Superior temporal gyrus (tissue), 1 donor: ENCODE measurements at regions not wholly inside any gene's neighbourhood (a gene's known extent, or its start where the extent isn't known, plus 50 kb on each side); places are given as distances from the start of the nearest gene placed in this dataset.
"Not testable (repeated sequence)": the region's sequence is repeated elsewhere in the genome, so short reads cannot be mapped to it uniquely, and the experiment has no call there.

Experiments used
- DNase-seq: peaks from one replicate; pipeline ENCODE4 v3.0.0-alpha.2; 2016; ENCODE audit errors: extremely low spot score

- no peak for DNase-seq
These were observed 1639.1 kb downstream of the SUCLG1 start for GRCh38 chr2:82819951-82820350.

GRCh38 chr2:82814146-82814545 is 1644.9 kb downstream of the SUCLG1 start:
- DNase-seq = no peak

- no peak for DNase-seq
These were observed 1647.1 kb downstream of the SUCLG1 start for GRCh38 chr2:82811946-82812345.

GRCh38 chr2:82803307-82803706 is 1655.8 kb downstream of the SUCLG1 start:
- no peak for DNase-seq

GRCh38 chr2:82797469-82797868 is 1661.6 kb downstream of the SUCLG1 start:
- DNase-seq = no peak

- DNase-seq = no peak
These were observed 1662.9 kb downstream of the SUCLG1 start for GRCh38 chr2:82796132-82796531.

- DNase-seq = no peak
These were observed 1663.6 kb downstream of the SUCLG1 start for GRCh38 chr2:82795446-82795845.

GRCh38 chr2:82793711-82794435 is 1665.2 kb downstream of the SUCLG1 start:
- no peak for DNase-seq

GRCh38 chr2:82792316-82792715 is 1666.8 kb downstream of the SUCLG1 start:
- DNase-seq = no peak

- no peak for DNase-seq
These were observed 1668.7 kb downstream of the SUCLG1 start for GRCh38 chr2:82790206-82791021.

GRCh38 chr2:82789851-82790205 is 1669.3 kb downstream of the SUCLG1 start:
- DNase-seq = no peak

- DNase-seq = no peak
These were observed 1677.7 kb downstream of the SUCLG1 start for GRCh38 chr2:82781176-82781915.

GRCh38 chr2:82780050-82780449 is 1679.0 kb downstream of the SUCLG1 start:
- DNase-seq = no peak

- DNase-seq = no peak
These were observed 1706.7 kb downstream of the SUCLG1 start for GRCh38 chr2:82752396-82752795.

GRCh38 chr2:82748653-82749052 is 1710.4 kb downstream of the SUCLG1 start:
- no peak for DNase-seq

- DNase-seq = no peak
These were observed 1718.6 kb downstream of the SUCLG1 start for GRCh38 chr2:82740527-82740926.

GRCh38 chr2:82737965-82738364 is 1721.1 kb downstream of the SUCLG1 start:
- not testable (repeated sequence) for DNase-seq

- no peak for DNase-seq
These were observed 1723.7 kb downstream of the SUCLG1 start for GRCh38 chr2:82735336-82735735.

GRCh38 chr2:82731824-82732223 is 1727.3 kb downstream of the SUCLG1 start:
- no peak for DNase-seq

GRCh38 chr2:82730811-82731210 is 1728.3 kb downstream of the SUCLG1 start:
- DNase-seq = no peak

- DNase-seq = no peak
These were observed 1731.0 kb downstream of the SUCLG1 start for GRCh38 chr2:82728090-82728489.

- no peak for DNase-seq
These were observed 1750.4 kb downstream of the SUCLG1 start for GRCh38 chr2:82708681-82709080.

GRCh38 chr2:82697231-82697630 is 1761.8 kb downstream of the SUCLG1 start:
- DNase-seq = no peak
